CD14-positive monocyte (primary cell): ENCODE measurements at regions not wholly inside any gene's neighbourhood (a gene's known extent, or its start where the extent isn't known, plus 50 kb on each side); places are given as distances from the start of the nearest gene placed in this dataset.

Source experiments
- DNase-seq, 3 donors: peaks; one replicate each; pipeline ENCODE4 v3.0.0-alpha.2; 2011 to 2022
- H2AFZ ChIP-seq: 2 replicates; pipeline ENCODE4 v1.6.0; 2012; ENCODE audit warnings: mild to moderate bottlenecking, low read depth, low read length, inconsistent platforms; ENCODE audit not compliant: insufficient read depth, poor library complexity, severe bottlenecking
- H3K27ac ChIP-seq, 2 donors: 1 replicate in 1 of 2; 2 replicates in 1 of 2; pipeline ENCODE4 v1.5.1; 2012 to 2013; ENCODE audit warnings: low read length in 2 of 2, control low read depth in 1 of 2, inconsistent platforms in 1 of 2, low read depth in 1 of 2, mild to moderate bottlenecking in 1 of 2
- H3K27me3 ChIP-seq, 2 donors: one replicate each; pipeline versions ENCODE4 v1.6.0 to v1.6.1; 2011 to 2013; ENCODE audit warnings: low read length in 2 of 2; ENCODE audit not compliant: control insufficient read depth in 2 of 2, insufficient read depth in 2 of 2
- H3K36me3 ChIP-seq, 2 donors: replicated peaks in 1 of 2; 1 replicate in 1 of 2; 2 replicates in 1 of 2; pipeline versions ENCODE4 v1.5.1 to v1.6.1; 2012 to 2013; ENCODE audit warnings: low read length in 2 of 2, control low read depth in 1 of 2, inconsistent platforms in 1 of 2, mild to moderate bottlenecking in 1 of 2; ENCODE audit not compliant: insufficient read depth in 2 of 2, control insufficient read depth in 1 of 2
- H3K4me1 ChIP-seq, 2 donors: 1 replicate in 1 of 2; 2 replicates in 1 of 2; pipeline versions ENCODE4 v1.5.1 to v1.6.1; 2012 to 2013; ENCODE audit warnings: low read length in 2 of 2, control low read depth in 1 of 2, inconsistent platforms in 1 of 2, mild to moderate bottlenecking in 1 of 2, moderate library complexity in 1 of 2; ENCODE audit not compliant: insufficient read depth in 2 of 2, control insufficient read depth in 1 of 2
- H3K4me2 ChIP-seq: replicated peaks from 2 replicates; pipeline ENCODE3; 2012; ENCODE audit warnings: low read length, moderate library complexity, mild to moderate bottlenecking; ENCODE audit not compliant: poor library complexity, severe bottlenecking; ENCODE audit errors: extremely low read depth
- H3K4me3 ChIP-seq, 3 experiments: fragments of 200-600 bp in 1 of 3; sonication (generic) in 1 of 3; replicated peaks in 1 of 3; 1 replicate in 2 of 3; 2 replicates in 1 of 3; pipeline ENCODE4 v1.5.1; 2011 to 2013; ENCODE audit warnings: low read length in 3 of 3, mild to moderate bottlenecking in 3 of 3, control low read depth in 2 of 3, low read depth in 2 of 3, inconsistent platforms in 1 of 3, moderate library complexity in 1 of 3
- H3K79me2 ChIP-seq: 2 replicates; pipeline ENCODE4 v1.6.0; 2012; ENCODE audit warnings: mild to moderate bottlenecking, control low read depth, inconsistent platforms, low read length, moderate library complexity; ENCODE audit not compliant: insufficient read depth
- H3K9ac ChIP-seq: 2 replicates; pipeline ENCODE4 v1.6.0; 2017; ENCODE audit warnings: low read length, mild to moderate bottlenecking; ENCODE audit not compliant: insufficient read depth, poor library complexity, severe bottlenecking
- H3K9me3 ChIP-seq, 2 donors: replicated peaks in 1 of 2; 1 replicate in 1 of 2; 2 replicates in 1 of 2; pipeline versions ENCODE4 v1.5.1 to v1.6.1; 2012 to 2013; ENCODE audit warnings: low read length in 2 of 2, control low read depth in 1 of 2; ENCODE audit not compliant: control insufficient read depth in 1 of 2, insufficient read depth in 1 of 2
- H4K20me1 ChIP-seq: 2 replicates; pipeline ENCODE4 v1.6.0; 2012; ENCODE audit warnings: mild to moderate bottlenecking, low read length, control low read depth, moderate library complexity; ENCODE audit not compliant: insufficient read depth
- H3K27ac Mint-ChIP-seq, 7 donors: one replicate each; pipeline ENCODE4 v1.8.0; 2020; ENCODE audit warnings: mild to moderate bottlenecking in 7 of 7, mixed read lengths in 7 of 7, moderate library complexity in 6 of 7, inconsistent platforms in 2 of 7
- H3K27me3 Mint-ChIP-seq, 3 donors: one replicate each; pipeline ENCODE4 v1.8.0; 2021 to 2022; ENCODE audit warnings: low read depth in 3 of 3, mild to moderate bottlenecking in 3 of 3, mixed read lengths in 3 of 3, moderate library complexity in 3 of 3, inconsistent platforms in 1 of 3
- H3K36me3 Mint-ChIP-seq, 2 donors: one replicate each; pipeline ENCODE4 v1.8.0; 2020; ENCODE audit warnings: mixed read lengths in 2 of 2, inconsistent platforms in 1 of 2, mild to moderate bottlenecking in 1 of 2
- H3K4me1 Mint-ChIP-seq: one replicate; pipeline ENCODE4 v1.8.0; 2020; ENCODE audit warnings: mild to moderate bottlenecking, mixed read lengths
- H3K4me3 Mint-ChIP-seq, 2 donors: one replicate each; pipeline ENCODE4 v1.8.0; 2020; ENCODE audit warnings: mild to moderate bottlenecking in 2 of 2, mixed read lengths in 2 of 2, moderate library complexity in 1 of 2
- H3K9me3 Mint-ChIP-seq, 7 donors: one replicate each; pipeline ENCODE4 v1.8.0; 2020 to 2022; ENCODE audit warnings: mixed read lengths in 7 of 7, mild to moderate bottlenecking in 6 of 7, moderate library complexity in 6 of 7, inconsistent platforms in 2 of 7
- CTCF ChIP-seq: fragments of 200-600 bp; IDR thresholded peaks from one replicate; pipeline ENCODE4 v1.8.0; 2022; ENCODE audit warnings: antibody characterized with exemption, mild to moderate bottlenecking
- WGBS: methylation state at CpG from one replicate; pipeline ENCODE4 v1.1.5; 2013; ENCODE audit warnings: missing lambda C conversion rate; ENCODE audit not compliant: insufficient coverage; 5-methylcytosine and 5-hydroxymethylcytosine counted together
- intact Hi-C, 2 donors: fragments of 100-400 bp; cut with micrococcal nuclease; formaldehyde crosslinking; loops; one replicate each; pipeline versions ENCODE4 v1.15.0 to v1.15.1; 2023

- Histone ChIP-seq H3K9me3 (peaks cover 37 to 50% of the 10 kb centered on the region in 2 donors), H3K4me2 (no peak overlapping the region), H4K20me1 (no peaks in the 10 kb centered on the region), H3K4me1 (no peaks in the 10 kb centered on the region), H3K27me3 (no peaks in the 10 kb centered on the region), H2AFZ (no peak overlapping the region), H3K4me3 (no peak overlapping the region), H3K27ac (no peak overlapping the region), H3K36me3 (no peaks in the 10 kb centered on the region), H3K79me2 (no peaks in the 10 kb centered on the region), H3K9ac (no peak overlapping the region)
- H3K27me3 Mint-ChIP-seq = no peaks in the 10 kb centered on the region
- 81% methylated on average over 13 of the region's 15 CpGs for WGBS
- no peaks in the 10 kb centered on the region for H3K36me3 Mint-ChIP-seq
- peaks cover 11 to 43% (median 26%) of the 10 kb centered on the region in 7 donors for H3K9me3 Mint-ChIP-seq
- intact Hi-C loops = no loop called here
- no peak for TF ChIP-seq CTCF
- no peak overlapping the region for H3K27ac Mint-ChIP-seq
- no peak overlapping the region for H3K4me3 Mint-ChIP-seq
- DNase-seq = no peak
- no peaks in the 10 kb centered on the region for H3K4me1 Mint-ChIP-seq
Observed at GRCh38 chr2:2932189-2932588, 445.4 kb downstream of the EIPR1 start.

GRCh38 chr2:2931318-2932075 is 446.1 kb downstream of the EIPR1 start:
- H3K4me3 ChIP-seq = no peak overlapping the region
- intact Hi-C loops = no loop called here
- H3K9ac ChIP-seq = no peak overlapping the region
- Mint-ChIP-seq H3K36me3 (no peaks in the 10 kb centered on the region), H3K4me3 (no peak overlapping the region), H3K27ac (no peak overlapping the region), H3K27me3 (no peaks in the 10 kb centered on the region), H3K4me1 (no peaks in the 10 kb centered on the region), H3K9me3 (peaks cover 5 to 36% (median 20%) of the 10 kb centered on the region in 7 donors)
- no peak for TF ChIP-seq CTCF
- 92% methylated on average over 6 of the region's 12 CpGs for WGBS
- H3K79me2 ChIP-seq = no peaks in the 10 kb centered on the region
- H3K9me3 ChIP-seq = peaks cover 30 to 43% of the 10 kb centered on the region in 2 donors
- H3K4me2 ChIP-seq = no peak overlapping the region
- H3K27me3 ChIP-seq = no peaks in the 10 kb centered on the region
- H4K20me1 ChIP-seq = no peaks in the 10 kb centered on the region
- no peaks in the 10 kb centered on the region for H3K36me3 ChIP-seq
- no peak overlapping the region for H3K27ac ChIP-seq
- H2AFZ ChIP-seq = no peak overlapping the region
- DNase-seq = no peak
- no peaks in the 10 kb centered on the region for H3K4me1 ChIP-seq
